Hepatocyte (in vitro differentiated cells): ENCODE measurements at regions not wholly inside any gene's neighbourhood (a gene's known extent, or its start where the extent isn't known, plus 50 kb on each side); places are given as distances from the start of the nearest gene placed in this dataset.

Experiments
- DNase-seq: peaks from one replicate; pipeline ENCODE4 v3.0.0-alpha.2; 2016; ENCODE audit warnings: low spot score
- H2AFZ ChIP-seq: fragments of 200-600 bp; sonication (generic); 2 replicates; pipeline ENCODE4 v1.6.0; 2016; ENCODE audit warnings: antibody characterized with exemption, mild to moderate bottlenecking
- H3K27ac ChIP-seq: fragments of 200-600 bp; sonication (generic); 2 replicates; pipeline ENCODE4 v1.5.1; 2016; ENCODE audit warnings: mild to moderate bottlenecking
- H3K27me3 ChIP-seq: fragments of 200-600 bp; sonication (generic); 2 replicates; pipeline ENCODE4 v1.6.1; 2016
- H3K36me3 ChIP-seq: fragments of 200-600 bp; sonication (generic); replicated peaks from 2 replicates; pipeline ENCODE4 v1.5.1; 2016; ENCODE audit warnings: low read depth; ENCODE audit not compliant: insufficient read depth
- H3K4me1 ChIP-seq: fragments of 200-600 bp; sonication (generic); 2 replicates; pipeline ENCODE4 v1.5.1; 2016; ENCODE audit warnings: mild to moderate bottlenecking, moderate library complexity; ENCODE audit not compliant: insufficient read depth
- H3K4me2 ChIP-seq: fragments of 200-600 bp; sonication (generic); 2 replicates; pipeline ENCODE4 v1.6.0; 2016
- H3K4me3 ChIP-seq: fragments of 200-600 bp; sonication (generic); 2 replicates; pipeline ENCODE4 v1.5.1; 2016; ENCODE audit warnings: mild to moderate bottlenecking
- H3K79me2 ChIP-seq: fragments of 200-600 bp; sonication (generic); 2 replicates; pipeline ENCODE4 v1.6.0; 2017; ENCODE audit warnings: mild to moderate bottlenecking
- H3K9me2 ChIP-seq: fragments of 200-600 bp; sonication (generic); replicated peaks from 2 replicates; pipeline ENCODE4 v1.6.0; 2017; ENCODE audit warnings: mild to moderate bottlenecking; ENCODE audit not compliant: insufficient read depth
- H3K9me3 ChIP-seq: fragments of 200-600 bp; sonication (generic); 2 replicates; pipeline ENCODE4 v1.5.1; 2016; ENCODE audit warnings: low read depth, mild to moderate bottlenecking
- H4K20me1 ChIP-seq: fragments of 200-600 bp; sonication (generic); 2 replicates; pipeline ENCODE4 v1.6.0; 2016; ENCODE audit warnings: mild to moderate bottlenecking; ENCODE audit not compliant: insufficient read depth, poor library complexity, severe bottlenecking
- EZH2 ChIP-seq: fragments of 200-600 bp; sonication (generic); IDR thresholded peaks from 2 replicates; pipeline ENCODE4 v1.6.1; 2016; ENCODE audit warnings: antibody characterized with exemption, mild to moderate bottlenecking, borderline replicate concordance
- EZH2phosphoT487 ChIP-seq: fragments of 200-600 bp; sonication (generic); IDR thresholded peaks from one replicate; pipeline ENCODE4 v1.6.1; 2018; ENCODE audit warnings: antibody characterized with exemption, mild to moderate bottlenecking, low read depth, moderate library complexity; ENCODE audit not compliant: unreplicated experiment, severe bottlenecking
- WGBS: methylation state at CpG from one replicate; pipeline ENCODE4 v1.1.6; 2016; ENCODE audit warnings: low lambda C conversion rate; ENCODE audit errors: missing lambda C conversion rate; 5-methylcytosine and 5-hydroxymethylcytosine counted together
- TF ChIP-seq, protein P1 (sequence below): fragments of 200-600 bp; sonication (generic); IDR thresholded peaks from 2 replicates; pipeline ENCODE4 v1.5.1; 2016; ENCODE audit warnings: antibody characterized with exemption, mild to moderate bottlenecking; ENCODE audit not compliant: poor library complexity

DNA sequence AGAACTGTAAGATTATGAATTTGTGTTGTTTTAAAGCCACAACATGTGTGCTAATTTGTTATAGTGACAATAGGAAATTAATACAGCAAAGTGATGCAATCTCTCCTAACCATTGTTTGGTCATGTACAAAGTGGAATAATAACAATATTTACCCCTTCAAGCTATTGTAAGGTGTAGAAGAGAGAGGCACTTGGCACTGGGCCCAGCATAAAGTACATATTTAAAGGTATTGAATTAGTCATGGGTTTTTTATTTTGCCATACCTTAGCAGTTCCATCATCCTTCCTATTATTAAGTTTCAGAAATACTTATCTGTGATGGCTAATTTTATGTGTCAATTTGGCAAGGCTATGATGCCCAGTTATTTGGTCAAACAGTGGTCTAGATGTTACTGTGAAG lies 322.4 kb upstream of the TSHZ2 start:
- Histone ChIP-seq H3K4me3 (no peak overlapping the region), H3K27ac (no peak overlapping the region), H3K9me3 (no peaks in the 10 kb centered on the region), H4K20me1 (no peaks in the 10 kb centered on the region), H3K4me1 (no peaks in the 10 kb centered on the region), H3K79me2 (no peaks in the 10 kb centered on the region), H2AFZ (no peak overlapping the region), H3K9me2 (no peaks in the 10 kb centered on the region), H3K36me3 (no peaks in the 10 kb centered on the region), H3K27me3 (no peaks in the 10 kb centered on the region), H3K4me2 (no peak overlapping the region)
- DNase-seq: no peak
- no peak for TF ChIP-seq EZH2phosphoT487
- TF ChIP-seq EZH2: no peak
- TF ChIP-seq, protein P1, sequence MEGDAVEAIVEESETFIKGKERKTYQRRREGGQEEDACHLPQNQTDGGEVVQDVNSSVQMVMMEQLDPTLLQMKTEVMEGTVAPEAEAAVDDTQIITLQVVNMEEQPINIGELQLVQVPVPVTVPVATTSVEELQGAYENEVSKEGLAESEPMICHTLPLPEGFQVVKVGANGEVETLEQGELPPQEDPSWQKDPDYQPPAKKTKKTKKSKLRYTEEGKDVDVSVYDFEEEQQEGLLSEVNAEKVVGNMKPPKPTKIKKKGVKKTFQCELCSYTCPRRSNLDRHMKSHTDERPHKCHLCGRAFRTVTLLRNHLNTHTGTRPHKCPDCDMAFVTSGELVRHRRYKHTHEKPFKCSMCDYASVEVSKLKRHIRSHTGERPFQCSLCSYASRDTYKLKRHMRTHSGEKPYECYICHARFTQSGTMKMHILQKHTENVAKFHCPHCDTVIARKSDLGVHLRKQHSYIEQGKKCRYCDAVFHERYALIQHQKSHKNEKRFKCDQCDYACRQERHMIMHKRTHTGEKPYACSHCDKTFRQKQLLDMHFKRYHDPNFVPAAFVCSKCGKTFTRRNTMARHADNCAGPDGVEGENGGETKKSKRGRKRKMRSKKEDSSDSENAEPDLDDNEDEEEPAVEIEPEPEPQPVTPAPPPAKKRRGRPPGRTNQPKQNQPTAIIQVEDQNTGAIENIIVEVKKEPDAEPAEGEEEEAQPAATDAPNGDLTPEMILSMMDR: no peak

DNA sequence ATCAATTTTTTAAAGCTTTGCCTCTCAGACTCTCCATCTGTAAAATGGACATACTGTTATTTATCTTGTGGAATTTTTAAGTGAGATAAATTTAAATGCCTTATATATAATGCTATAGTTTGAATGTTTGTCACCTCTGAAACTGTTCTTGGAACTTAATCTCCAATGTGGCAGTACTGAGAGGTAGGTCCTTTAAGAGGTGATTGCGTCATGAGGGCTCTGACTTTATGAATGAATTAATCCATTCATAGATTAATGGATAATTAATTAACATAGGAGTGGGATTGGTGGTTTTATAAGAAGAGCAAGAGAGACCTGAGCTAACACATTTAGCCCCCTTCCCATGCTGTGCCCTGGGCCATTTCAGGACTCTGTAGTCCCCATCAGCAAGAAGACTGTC lies 326.3 kb upstream of the TSHZ2 start:
- no peak for TF ChIP-seq EZH2phosphoT487
- TF ChIP-seq, protein P1: no peak
- no peak for TF ChIP-seq EZH2
- no peaks in the 10 kb centered on the region for H3K79me2 ChIP-seq
- H3K4me1 ChIP-seq: no peaks in the 10 kb centered on the region
- no peaks in the 10 kb centered on the region for H3K9me3 ChIP-seq
- no peak overlapping the region for H3K27ac ChIP-seq
- no peaks in the 10 kb centered on the region for H3K36me3 ChIP-seq
- DNase-seq: no peak
- H3K4me2 ChIP-seq: no peak overlapping the region
- WGBS: 96% methylated on average over 1 of the region's 1 CpG
- no peak overlapping the region for H2AFZ ChIP-seq
- no peaks in the 10 kb centered on the region for H3K27me3 ChIP-seq
- H3K4me3 ChIP-seq: no peak overlapping the region
- no peaks in the 10 kb centered on the region for H4K20me1 ChIP-seq
- H3K9me2 ChIP-seq: no peaks in the 10 kb centered on the region

DNA sequence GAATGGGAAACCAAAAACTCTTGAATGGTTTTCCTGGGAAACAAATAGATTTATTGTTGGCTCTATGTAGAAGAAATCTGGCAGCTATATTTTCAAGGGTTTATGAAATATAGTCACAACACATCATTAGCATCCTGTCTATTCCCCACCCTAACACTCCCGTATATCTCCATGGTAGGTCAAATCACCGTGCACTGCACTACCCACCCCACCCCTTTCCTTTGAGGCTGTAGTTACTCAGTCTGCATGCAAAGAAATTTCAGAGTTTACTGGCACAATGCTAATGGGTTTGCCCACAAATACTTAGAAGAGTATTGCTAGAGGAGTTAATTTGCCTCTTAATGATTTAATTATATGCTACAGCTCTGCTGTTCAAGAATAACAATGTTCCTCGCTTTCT lies 329.1 kb upstream of the TSHZ2 start:
- H3K27ac ChIP-seq: no peak overlapping the region
- TF ChIP-seq EZH2: no peak
- TF ChIP-seq, protein P1: no peak
- no peak for TF ChIP-seq EZH2phosphoT487
- H3K79me2 ChIP-seq: no peaks in the 10 kb centered on the region
- H2AFZ ChIP-seq: no peak overlapping the region
- WGBS: 83% methylated on average over 3 of the region's 3 CpGs
- no peak overlapping the region for H3K4me3 ChIP-seq
- no peaks in the 10 kb centered on the region for H3K9me2 ChIP-seq
- H4K20me1 ChIP-seq: no peaks in the 10 kb centered on the region
- no peaks in the 10 kb centered on the region for H3K9me3 ChIP-seq
- H3K36me3 ChIP-seq: no peaks in the 10 kb centered on the region
- H3K4me2 ChIP-seq: no peak overlapping the region
- no peaks in the 10 kb centered on the region for H3K27me3 ChIP-seq
- no peaks in the 10 kb centered on the region for H3K4me1 ChIP-seq
- no peak for DNase-seq

DNA sequence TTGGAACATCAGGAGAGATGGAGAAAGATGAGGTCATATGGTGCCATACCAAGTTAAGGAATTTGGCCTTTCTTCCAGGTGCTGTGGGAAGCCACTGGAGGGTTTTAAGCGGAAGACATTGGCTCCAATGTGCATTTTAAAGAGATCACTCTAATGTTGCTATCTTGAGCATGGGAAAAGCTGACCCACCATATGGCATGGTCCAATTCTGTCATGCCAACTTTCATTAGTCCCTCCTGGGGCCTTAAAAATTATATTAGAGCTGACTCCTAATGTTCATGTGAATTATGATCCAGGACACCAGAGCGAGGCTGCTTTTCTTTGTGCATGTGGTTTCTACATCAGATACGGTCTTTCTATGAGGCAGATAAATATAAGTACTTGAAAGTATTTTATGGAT lies 335.0 kb upstream of the TSHZ2 start:
- Histone ChIP-seq H3K9me3 (no peaks in the 10 kb centered on the region), H3K4me3 (no peak overlapping the region), H2AFZ (no peak overlapping the region), H3K27me3 (no peaks in the 10 kb centered on the region), H3K36me3 (no peaks in the 10 kb centered on the region), H3K79me2 (no peaks in the 10 kb centered on the region), H4K20me1 (no peaks in the 10 kb centered on the region), H3K27ac (no peak overlapping the region), H3K9me2 (no peaks in the 10 kb centered on the region), H3K4me2 (no peak overlapping the region), H3K4me1 (no peaks in the 10 kb centered on the region)
- no peak for DNase-seq
- WGBS: 93% methylated on average over 3 of the region's 3 CpGs
- TF ChIP-seq EZH2 (no peak), EZH2phosphoT487 (no peak)
- TF ChIP-seq, protein P1: no peak
